IMR-90 (cell line): ENCODE measurements at regions not wholly inside any gene's neighbourhood (a gene's known extent, or its start where the extent isn't known, plus 50 kb on each side); places are given as distances from the start of the nearest gene placed in this dataset.

Experiments
- BHLHE40 ChIP-seq: fragments of 150-350 bp; IDR thresholded peaks from 2 replicates; pipeline ENCODE4 v1.6.1; 2016; ENCODE audit warnings: mild to moderate bottlenecking, low read depth, low read length
- CEBPB ChIP-seq: IDR thresholded peaks from 2 replicates; pipeline ENCODE4 v1.6.1; 2012; ENCODE audit warnings: low read depth, low read length, improper control_type of control experiment
- CTCF ChIP-seq: conservative IDR thresholded peaks from 2 replicates; pipeline ENCODE4 v1.5.1; 2012; ENCODE audit warnings: mild to moderate bottlenecking, low read depth, low read length, improper control_type of control experiment
- FOS ChIP-seq: fragments of 150-350 bp; IDR thresholded peaks from 2 replicates; pipeline ENCODE4 v1.6.1; 2016; ENCODE audit warnings: low read depth, low read length
- MAFK ChIP-seq: IDR thresholded peaks from 2 replicates; pipeline ENCODE4 v1.6.1; 2012; ENCODE audit warnings: low read depth, low read length, improper control_type of control experiment
- MAZ ChIP-seq: IDR thresholded peaks from 2 replicates; pipeline ENCODE4 v1.6.1; 2012; ENCODE audit warnings: low read depth, mild to moderate bottlenecking, low read length, improper control_type of control experiment, moderate library complexity, borderline replicate concordance
- MXI1 ChIP-seq: IDR thresholded peaks from 2 replicates; pipeline ENCODE4 v1.6.1; 2012; ENCODE audit warnings: low read depth, mild to moderate bottlenecking, low read length, moderate library complexity, borderline replicate concordance
- NFE2L2 ChIP-seq: fragments of 150-350 bp; IDR thresholded peaks from 2 replicates; pipeline ENCODE4 v1.6.1; 2016; ENCODE audit warnings: low read depth, mild to moderate bottlenecking, low read length
- POLR2A ChIP-seq: IDR thresholded peaks from 2 replicates; pipeline ENCODE4 v1.6.1; 2012; ENCODE audit warnings: mild to moderate bottlenecking, low read depth, low read length
- RAD21 ChIP-seq: IDR thresholded peaks from 2 replicates; pipeline ENCODE4 v1.6.1; 2012; ENCODE audit warnings: low read length, improper control_type of control experiment
- RCOR1 ChIP-seq: IDR thresholded peaks from 2 replicates; pipeline ENCODE4 v1.6.1; 2012; ENCODE audit warnings: mild to moderate bottlenecking, low read length, improper control_type of control experiment; ENCODE audit not compliant: insufficient replicate concordance
- RFX5 ChIP-seq: IDR thresholded peaks from 2 replicates; pipeline ENCODE4 v1.8.0; 2012; ENCODE audit warnings: low read depth, mild to moderate bottlenecking, low read length, moderate library complexity
- SMC3 ChIP-seq: fragments of 150-350 bp; IDR thresholded peaks from 2 replicates; pipeline ENCODE4 v1.6.1; 2016; ENCODE audit warnings: low read depth, mild to moderate bottlenecking, antibody characterized with exemption, low read length, moderate library complexity
- USF2 ChIP-seq: fragments of 150-350 bp; IDR thresholded peaks from 2 replicates; pipeline ENCODE4 v1.6.1; 2017; ENCODE audit warnings: mild to moderate bottlenecking, antibody characterized with exemption, low read length, low read depth

GRCh38 chr6:14047151-14047740, 70.3 kb upstream of the CD83 start:
- no peak for TF ChIP-seq SMC3
- TF ChIP-seq POLR2A = no peak
- no peak for TF ChIP-seq CTCF
- no peak for TF ChIP-seq USF2
- TF ChIP-seq NFE2L2 = no peak
- no peak for TF ChIP-seq RFX5
- no peak for TF ChIP-seq MAZ
- no peak for TF ChIP-seq RAD21
- no peak for TF ChIP-seq BHLHE40
- no peak for TF ChIP-seq CEBPB
- TF ChIP-seq MXI1 = no peak
- no peak for TF ChIP-seq MAFK
- no peak for TF ChIP-seq FOS
- TF ChIP-seq RCOR1 = no peak
